Upper lobe of left lung (tissue), 4 donors: ENCODE measurements at regions not wholly inside any gene's neighbourhood (a gene's known extent, or its start where the extent isn't known, plus 50 kb on each side); places are given as distances from the start of the nearest gene placed in this dataset.

Source experiments
- CTCF ChIP-seq, 6 experiments: fragments of 450-650 bp in 4 of 6; fragments of 200-600 bp in 2 of 6; sonication (generic) in 2 of 6; IDR thresholded peaks; one replicate each; pipeline ENCODE4 v1.5.1; 2016 to 2019; ENCODE audit warnings: antibody characterized with exemption in 6 of 6
- POLR2A ChIP-seq, 4 donors: fragments of 450-650 bp; IDR thresholded peaks; one replicate each; pipeline ENCODE4 v1.5.1; 2016 to 2017; ENCODE audit warnings: antibody characterized with exemption in 4 of 4, mild to moderate bottlenecking in 2 of 4

GRCh38 chr2:114316532-114317300 is 125.7 kb upstream of the DPP10 start:
- TF ChIP-seq CTCF (IDR thresholded peaks at IDR 0.05) (no peak), POLR2A (IDR thresholded peaks at IDR 0.05) (no peak)
